Stomach (tissue), 8 donors: ENCODE measurements at regions not wholly inside any gene's neighbourhood (a gene's known extent, or its start where the extent isn't known, plus 50 kb on each side); places are given as distances from the start of the nearest gene placed in this dataset.

Experiments
- DNase-seq, 2 donors: peaks; one replicate each; pipeline versions ENCODE4 v3.0.0 to v3.0.0-alpha.2; 2013 to 2019
- H3K27ac ChIP-seq, 5 donors: fragments of 200-600 bp in 4 of 5; sonication (generic) in 4 of 5; one replicate each; pipeline ENCODE4 v1.5.1; 2013 to 2019; ENCODE audit warnings: mild to moderate bottlenecking in 1 of 5, moderate library complexity in 1 of 5
- H3K27me3 ChIP-seq, 3 donors: fragments of 200-600 bp; sonication (generic); one replicate each; pipeline ENCODE4 v1.5.1; 2017 to 2019; ENCODE audit warnings: mixed run types in 1 of 3
- H3K36me3 ChIP-seq, 4 donors: fragments of 200-600 bp; sonication (generic); 1 replicate in 3 of 4; 2 replicates in 1 of 4; pipeline ENCODE4 v1.5.1; 2016 to 2019
- H3K4me1 ChIP-seq, 4 donors: fragments of 200-600 bp; sonication (generic); one replicate each; pipeline ENCODE4 v1.5.1; 2016 to 2019
- H3K4me3 ChIP-seq, 4 donors: fragments of 200-600 bp; sonication (generic) in 3 of 4; one replicate each; pipeline ENCODE4 v1.5.1; 2016 to 2019; ENCODE audit warnings: mild to moderate bottlenecking in 1 of 4
- H3K9me3 ChIP-seq, 4 donors: fragments of 200-600 bp; sonication (generic); one replicate each; pipeline ENCODE4 v1.5.1; 2016 to 2019
- EP300 ChIP-seq: sonication (generic); formaldehyde crosslinking; IDR thresholded peaks from one replicate; pipeline ENCODE4 v1.6.1; 2017; ENCODE audit warnings: antibody characterized with exemption
- POLR2A ChIP-seq, 4 donors: fragments of 450-650 bp; IDR thresholded peaks; one replicate each; pipeline ENCODE4 v1.6.1; 2016; ENCODE audit warnings: antibody characterized with exemption in 4 of 4, control low read depth in 2 of 4, mild to moderate bottlenecking in 1 of 4, moderate library complexity in 1 of 4
- POLR2AphosphoS5 ChIP-seq, 3 donors: sonication (generic); formaldehyde crosslinking; IDR thresholded peaks; one replicate each; pipeline ENCODE4 v1.6.1; 2016; ENCODE audit warnings: antibody characterized with exemption in 3 of 3
- WGBS, 5 donors: extraction: QIAGEN DNeasy Blood & Tissue Kit in 3 of 5; methylation state at CpG; one replicate each; pipeline versions ENCODE4 v1.1.5 to v1.1.7; 2013 to 2018; 5-methylcytosine and 5-hydroxymethylcytosine counted together
- intact Hi-C: fragments of 100-400 bp; cut with DNase I; formaldehyde crosslinking; loops from one replicate; pipeline ENCODE4 v1.15.1; 2023; ENCODE audit warnings: low total_unique reads
- TF ChIP-seq, protein P1 (sequence below), 7 experiments: fragments of 450-650 bp in 4 of 7; fragments of 200-600 bp in 3 of 7; sonication (generic) in 3 of 7; IDR thresholded peaks; one replicate each; pipeline ENCODE4 v1.5.1; 2016 to 2019; ENCODE audit warnings: antibody characterized with exemption in 7 of 7, control low read depth in 2 of 7, mild to moderate bottlenecking in 1 of 7
- donor health status: healthy with polysubstance abuse.
- donor health status: Bipolar disorder and iron deficiency.
- donor health status: healthy.

DNA sequence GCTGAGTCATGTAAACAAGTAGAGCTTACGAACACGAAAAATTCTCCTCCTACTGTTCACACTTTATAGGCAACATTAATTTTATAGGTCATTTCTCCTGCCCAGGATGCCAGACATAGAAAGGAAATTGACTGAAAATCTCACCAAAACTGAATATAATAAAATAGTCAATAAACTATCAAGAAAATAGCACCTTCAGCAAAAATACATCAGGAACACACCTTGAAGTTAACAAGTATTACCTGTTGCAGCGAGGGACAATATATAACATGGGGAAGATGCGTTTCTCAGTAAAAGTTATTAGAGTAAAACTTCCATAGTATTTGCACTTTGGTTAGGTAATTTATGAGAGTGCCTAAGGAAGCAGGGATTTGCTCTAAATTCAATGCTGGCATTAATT is 344.6 kb downstream of the KCNJ3 start:
- 85 to 91% (median 89%) methylated on average over 4 of the region's 4 CpGs for WGBS, 5 donors
- H3K4me1 ChIP-seq, result no peaks in the 10 kb centered on the region
- H3K9me3 ChIP-seq, result peaks cover 0 to 8% (median 0%) of the 10 kb centered on the region in 4 donors
- no peak for DNase-seq
- H3K27me3 ChIP-seq, result no peaks in the 10 kb centered on the region
- TF ChIP-seq POLR2AphosphoS5 (IDR thresholded peaks at IDR 0.05), result no peak
- no peak for TF ChIP-seq EP300
- TF ChIP-seq, protein P1, sequence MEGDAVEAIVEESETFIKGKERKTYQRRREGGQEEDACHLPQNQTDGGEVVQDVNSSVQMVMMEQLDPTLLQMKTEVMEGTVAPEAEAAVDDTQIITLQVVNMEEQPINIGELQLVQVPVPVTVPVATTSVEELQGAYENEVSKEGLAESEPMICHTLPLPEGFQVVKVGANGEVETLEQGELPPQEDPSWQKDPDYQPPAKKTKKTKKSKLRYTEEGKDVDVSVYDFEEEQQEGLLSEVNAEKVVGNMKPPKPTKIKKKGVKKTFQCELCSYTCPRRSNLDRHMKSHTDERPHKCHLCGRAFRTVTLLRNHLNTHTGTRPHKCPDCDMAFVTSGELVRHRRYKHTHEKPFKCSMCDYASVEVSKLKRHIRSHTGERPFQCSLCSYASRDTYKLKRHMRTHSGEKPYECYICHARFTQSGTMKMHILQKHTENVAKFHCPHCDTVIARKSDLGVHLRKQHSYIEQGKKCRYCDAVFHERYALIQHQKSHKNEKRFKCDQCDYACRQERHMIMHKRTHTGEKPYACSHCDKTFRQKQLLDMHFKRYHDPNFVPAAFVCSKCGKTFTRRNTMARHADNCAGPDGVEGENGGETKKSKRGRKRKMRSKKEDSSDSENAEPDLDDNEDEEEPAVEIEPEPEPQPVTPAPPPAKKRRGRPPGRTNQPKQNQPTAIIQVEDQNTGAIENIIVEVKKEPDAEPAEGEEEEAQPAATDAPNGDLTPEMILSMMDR (IDR thresholded peaks at IDR 0.05), result no peak
- TF ChIP-seq POLR2A (IDR thresholded peaks at IDR 0.05), result no peak
- intact Hi-C loops, result no loop called here
- no peak overlapping the region for H3K4me3 ChIP-seq
- H3K36me3 ChIP-seq, result no peaks in the 10 kb centered on the region
- no peak overlapping the region for H3K27ac ChIP-seq

- H3K9me3 ChIP-seq, result no peaks in the 10 kb centered on the region
- no peaks in the 10 kb centered on the region for H3K36me3 ChIP-seq
- TF ChIP-seq POLR2A (IDR thresholded peaks at IDR 0.05) (no peak), POLR2AphosphoS5 (IDR thresholded peaks at IDR 0.05) (no peak), EP300 (no peak)
- TF ChIP-seq, protein P1 (IDR thresholded peaks at IDR 0.05), result no peak
- no peak overlapping the region for H3K27ac ChIP-seq
- intact Hi-C loops, result no loop called here
- no peaks in the 10 kb centered on the region for H3K27me3 ChIP-seq
- H3K4me3 ChIP-seq, result no peak overlapping the region
- no peak for DNase-seq
- no peaks in the 10 kb centered on the region for H3K4me1 ChIP-seq
These were observed 336.8 kb downstream of the KCNJ3 start for GRCh38 chr2:155035308-155035707.

DNA sequence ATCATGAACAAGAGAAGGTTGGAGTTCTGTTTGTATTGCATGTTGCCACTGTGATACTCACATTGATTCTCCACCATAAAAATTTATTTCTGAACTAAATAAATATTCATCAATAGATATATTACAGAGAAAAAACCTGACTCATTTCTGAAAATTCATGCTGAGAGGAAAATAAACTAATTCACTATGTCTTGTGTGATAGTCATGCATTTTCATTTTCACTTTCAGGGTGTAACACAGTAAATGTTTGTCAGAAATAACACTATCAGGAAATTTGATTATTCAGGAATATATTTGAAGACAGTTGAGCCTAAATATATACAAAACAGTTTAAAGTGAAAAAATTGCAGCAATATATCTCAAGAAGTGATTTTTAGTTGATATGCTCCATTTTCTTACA is 335.2 kb downstream of the KCNJ3 start:
- TF ChIP-seq POLR2AphosphoS5 (IDR thresholded peaks at IDR 0.05), result no peak
- TF ChIP-seq EP300, result no peak
- TF ChIP-seq POLR2A (IDR thresholded peaks at IDR 0.05), result no peak
- TF ChIP-seq, protein P1 (IDR thresholded peaks at IDR 0.05), result no peak
- DNase-seq, result no peak
- no peak overlapping the region for H3K4me3 ChIP-seq
- no peak overlapping the region for H3K27ac ChIP-seq
- H3K9me3 ChIP-seq, result no peaks in the 10 kb centered on the region
- H3K36me3 ChIP-seq, result no peaks in the 10 kb centered on the region
- intact Hi-C loops, result no loop called here
- H3K27me3 ChIP-seq, result no peaks in the 10 kb centered on the region
- H3K4me1 ChIP-seq, result no peaks in the 10 kb centered on the region

DNA sequence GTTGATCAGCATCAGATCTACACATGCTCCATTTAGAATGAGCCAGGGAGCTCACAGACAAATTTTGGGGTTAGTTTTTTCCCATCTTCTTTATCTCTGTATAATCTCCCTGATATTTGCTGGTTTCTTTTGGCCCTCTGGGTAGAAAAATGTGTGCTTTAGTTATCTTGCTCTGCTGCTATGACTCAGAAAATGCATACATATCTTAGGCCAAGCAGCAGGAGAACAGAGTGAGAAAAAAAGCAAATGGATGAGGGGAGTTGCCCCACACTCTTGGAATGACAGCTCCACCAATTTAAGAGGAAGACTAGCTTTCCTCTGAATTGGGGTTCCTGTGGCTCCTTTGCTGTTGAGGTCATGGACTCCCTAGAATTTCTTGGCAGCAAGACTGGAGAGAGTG is 331.8 kb downstream of the KCNJ3 start:
- DNase-seq, result no peak
- H3K36me3 ChIP-seq, result no peaks in the 10 kb centered on the region
- H3K4me1 ChIP-seq, result no peaks in the 10 kb centered on the region
- no peaks in the 10 kb centered on the region for H3K9me3 ChIP-seq
- H3K27ac ChIP-seq, result no peak overlapping the region
- H3K27me3 ChIP-seq, result no peaks in the 10 kb centered on the region
- TF ChIP-seq POLR2A (IDR thresholded peaks at IDR 0.05) (no peak), EP300 (no peak), POLR2AphosphoS5 (IDR thresholded peaks at IDR 0.05) (no peak)
- TF ChIP-seq, protein P1 (IDR thresholded peaks at IDR 0.05), result no peak
- intact Hi-C loops, result no loop called here
- no peak overlapping the region for H3K4me3 ChIP-seq
